WI38 (cell line): ENCODE measurements at regions not wholly inside any gene's neighbourhood (a gene's known extent, or its start where the extent isn't known, plus 50 kb on each side); places are given as distances from the start of the nearest gene placed in this dataset.

ENCODE experiments used
- H3K4me3 ChIP-seq: 2 replicates; pipeline ENCODE4 v1.5.1; 2011; ENCODE audit warnings: low read depth, mild to moderate bottlenecking, control low read depth, low read length
- CTCF ChIP-seq: IDR thresholded peaks from 2 replicates; pipeline ENCODE4 v1.5.1; 2012; ENCODE audit warnings: low read depth, mild to moderate bottlenecking, control low read depth, low read length

- no peak overlapping the region for H3K4me3 ChIP-seq
- TF ChIP-seq CTCF, result no peak
Measured at GRCh38 chr4:117817301-117817700, 217.0 kb upstream of the NDST3 start.

GRCh38 chr4:117821834-117822233, 212.5 kb upstream of the NDST3 start:
- no peak overlapping the region for H3K4me3 ChIP-seq
- no peak for TF ChIP-seq CTCF

- no peak overlapping the region for H3K4me3 ChIP-seq
- no peak for TF ChIP-seq CTCF
Measured at GRCh38 chr4:117823388-117823787, 210.9 kb upstream of the NDST3 start.

GRCh38 chr4:117825600-117825999, 208.7 kb upstream of the NDST3 start:
- H3K4me3 ChIP-seq, result no peak overlapping the region
- TF ChIP-seq CTCF, result no peak

GRCh38 chr4:117831060-117831683, 203.1 kb upstream of the NDST3 start:
- no peak overlapping the region for H3K4me3 ChIP-seq
- no peak for TF ChIP-seq CTCF

- no peak overlapping the region for H3K4me3 ChIP-seq
- no peak for TF ChIP-seq CTCF
Measured at GRCh38 chr4:117835566-117835965, 198.7 kb upstream of the NDST3 start.

- TF ChIP-seq CTCF, result no peak
Measured at GRCh38 chr4:117844594-117844993, 189.7 kb upstream of the NDST3 start.

More at GRCh38 chr4:117844594-117844993, 189.7 kb upstream of the NDST3 start:
- no peak overlapping the region for H3K4me3 ChIP-seq
